Activated CD8-positive, alpha-beta T cell treated with anti-CD3 and anti-CD28 coated beads for 36 hours (primary cell): ENCODE measurements at regions not wholly inside any gene's neighbourhood (a gene's known extent, or its start where the extent isn't known, plus 50 kb on each side); places are given as distances from the start of the nearest gene placed in this dataset.

Source experiments
- ATAC-seq: fragments of 200-7000 bp; cut with Tn5 transposase; one replicate; pipeline ENCODE4 v1.10.0; 2021; ENCODE audit warnings: mild to moderate bottlenecking, moderate library complexity
- CTCF ChIA-PET: fragments of 350-600 bp; sonication (Branson Sonifier 250); formaldehyde crosslinking; loops from one replicate; lab custom pipeline; 2021; ENCODE audit warnings: antibody characterized with exemption; lab: Charles Lee
- POLR2A ChIA-PET: fragments of 350-600 bp; sonication (Branson Sonifier 250); formaldehyde crosslinking; loops from one replicate; lab custom pipeline; 2021; ENCODE audit warnings: antibody characterized with exemption; lab: Charles Lee
- DNase-seq: peaks from one replicate; pipeline ENCODE4 v3.0.0-alpha.2; 2020
- H3K27ac Mint-ChIP-seq: one replicate; pipeline ENCODE4 v1.8.0; 2021; ENCODE audit warnings: mild to moderate bottlenecking, mixed read lengths
- H3K27me3 Mint-ChIP-seq: one replicate; pipeline ENCODE4 v1.8.0; 2021; ENCODE audit warnings: mixed read lengths
- H3K36me3 Mint-ChIP-seq: one replicate; pipeline ENCODE4 v1.8.0; 2021; ENCODE audit warnings: low read depth, mixed read lengths
- H3K4me1 Mint-ChIP-seq: one replicate; pipeline ENCODE4 v1.8.0; 2021; ENCODE audit warnings: low read depth, mixed read lengths
- H3K4me3 Mint-ChIP-seq: one replicate; pipeline ENCODE4 v1.8.0; 2021; ENCODE audit warnings: mild to moderate bottlenecking, moderate library complexity, mixed read lengths
- H3K9me3 Mint-ChIP-seq: one replicate; pipeline ENCODE4 v1.8.0; 2021; ENCODE audit warnings: mixed read lengths
- CTCF ChIP-seq: fragments of 200-600 bp; IDR thresholded peaks from one replicate; pipeline ENCODE4 v1.8.0; 2022; ENCODE audit warnings: antibody characterized with exemption, mild to moderate bottlenecking
- intact Hi-C: fragments of 100-400 bp; cut with micrococcal nuclease; formaldehyde crosslinking; loops from one replicate; pipeline ENCODE4 v1.10.0; 2022

- ChIA-PET CTCF (no interaction called here), POLR2A (no interaction called here)
- Mint-ChIP-seq H3K4me3 (no peak overlapping the region), H3K4me1 (no peaks in the 10 kb centered on the region), H3K9me3 (no peaks in the 10 kb centered on the region), H3K36me3 (no peaks in the 10 kb centered on the region), H3K27ac (no peak overlapping the region), H3K27me3 (peaks cover 2% of the 10 kb centered on the region)
- TF ChIP-seq CTCF: no peak
- DNase-seq (no peak), ATAC-seq (no peak)
- intact Hi-C loops: no loop called here
Measured at GRCh38 chr3:17935222-17935621, 192.8 kb upstream of the TBC1D5 start.

GRCh38 chr3:17932136-17932771, 189.8 kb upstream of the TBC1D5 start:
- Mint-ChIP-seq H3K27me3 (peaks cover 2% of the 10 kb centered on the region), H3K27ac (no peak overlapping the region), H3K4me3 (no peak overlapping the region), H3K4me1 (no peaks in the 10 kb centered on the region), H3K36me3 (no peaks in the 10 kb centered on the region), H3K9me3 (no peaks in the 10 kb centered on the region)
- ChIA-PET POLR2A (no interaction called here), CTCF (no interaction called here)
- DNase-seq (no peak), ATAC-seq (no peak)
- TF ChIP-seq CTCF: no peak
- intact Hi-C loops: no loop called here

GRCh38 chr3:17931131-17931530, 188.7 kb upstream of the TBC1D5 start:
- no peaks in the 10 kb centered on the region for H3K36me3 Mint-ChIP-seq
- TF ChIP-seq CTCF: no peak
- no peak overlapping the region for H3K27ac Mint-ChIP-seq
- peaks cover 2% of the 10 kb centered on the region for H3K27me3 Mint-ChIP-seq
- ChIA-PET CTCF (no interaction called here), POLR2A (no interaction called here)
- ATAC-seq (no peak), DNase-seq (no peak)
- no peak overlapping the region for H3K4me3 Mint-ChIP-seq
- H3K4me1 Mint-ChIP-seq: no peaks in the 10 kb centered on the region
- no peaks in the 10 kb centered on the region for H3K9me3 Mint-ChIP-seq
- intact Hi-C loops: no loop called here

- H3K27ac Mint-ChIP-seq: no peak overlapping the region
- peaks cover 2% of the 10 kb centered on the region for H3K27me3 Mint-ChIP-seq
- H3K4me1 Mint-ChIP-seq: no peaks in the 10 kb centered on the region
- intact Hi-C loops: no loop called here
- H3K4me3 Mint-ChIP-seq: no peak overlapping the region
- TF ChIP-seq CTCF: no peak
- CTCF ChIA-PET: no interaction called here
- DNase-seq (no peak), ATAC-seq (no peak)
- POLR2A ChIA-PET: no interaction called here
- no peaks in the 10 kb centered on the region for H3K9me3 Mint-ChIP-seq
- no peaks in the 10 kb centered on the region for H3K36me3 Mint-ChIP-seq
Measured at GRCh38 chr3:17928502-17929145, 186.2 kb upstream of the TBC1D5 start.

- H3K36me3 Mint-ChIP-seq: no peaks in the 10 kb centered on the region
- ChIA-PET POLR2A (no interaction called here), CTCF (no interaction called here)
- DNase-seq: no peak
- no peak for ATAC-seq
- H3K9me3 Mint-ChIP-seq: no peaks in the 10 kb centered on the region
- H3K27me3 Mint-ChIP-seq: peaks cover under 1% of the 10 kb centered on the region
- no peak overlapping the region for H3K4me3 Mint-ChIP-seq
- TF ChIP-seq CTCF: no peak
- H3K4me1 Mint-ChIP-seq: no peaks in the 10 kb centered on the region
- intact Hi-C loops: no loop called here
- H3K27ac Mint-ChIP-seq: no peak overlapping the region
Measured at GRCh38 chr3:17927036-17927435, 184.6 kb upstream of the TBC1D5 start.
